ENCODE measurements at regions not wholly inside any gene's neighbourhood (a gene's known extent, or its start where the extent isn't known, plus 50 kb on each side); places are given as distances from the start of the nearest gene placed in this dataset.

DNA sequence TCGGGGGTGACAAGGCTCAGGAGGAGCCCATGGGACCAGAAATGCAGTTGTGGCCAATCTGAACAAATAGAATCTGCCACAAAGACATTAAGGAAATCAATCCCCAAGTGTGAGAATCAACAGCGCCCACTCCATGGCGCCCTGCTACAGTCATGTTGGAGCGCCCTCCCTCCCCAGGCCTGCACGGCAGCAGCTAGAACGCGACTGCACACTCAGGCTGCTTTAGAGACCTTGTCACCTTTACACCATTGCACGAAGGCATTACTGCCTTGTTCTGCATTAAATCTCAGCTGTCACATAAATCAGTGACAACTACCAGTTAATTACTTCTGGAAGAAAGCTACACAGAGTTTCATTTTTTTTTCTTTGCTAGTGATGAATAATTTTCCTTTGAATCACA is 98.7 kb upstream of the SPIN1 start:
- no peak for TF ChIP-seq POLR2A (IDR thresholded peaks at IDR 0.05)
- TF ChIP-seq, protein P1, sequence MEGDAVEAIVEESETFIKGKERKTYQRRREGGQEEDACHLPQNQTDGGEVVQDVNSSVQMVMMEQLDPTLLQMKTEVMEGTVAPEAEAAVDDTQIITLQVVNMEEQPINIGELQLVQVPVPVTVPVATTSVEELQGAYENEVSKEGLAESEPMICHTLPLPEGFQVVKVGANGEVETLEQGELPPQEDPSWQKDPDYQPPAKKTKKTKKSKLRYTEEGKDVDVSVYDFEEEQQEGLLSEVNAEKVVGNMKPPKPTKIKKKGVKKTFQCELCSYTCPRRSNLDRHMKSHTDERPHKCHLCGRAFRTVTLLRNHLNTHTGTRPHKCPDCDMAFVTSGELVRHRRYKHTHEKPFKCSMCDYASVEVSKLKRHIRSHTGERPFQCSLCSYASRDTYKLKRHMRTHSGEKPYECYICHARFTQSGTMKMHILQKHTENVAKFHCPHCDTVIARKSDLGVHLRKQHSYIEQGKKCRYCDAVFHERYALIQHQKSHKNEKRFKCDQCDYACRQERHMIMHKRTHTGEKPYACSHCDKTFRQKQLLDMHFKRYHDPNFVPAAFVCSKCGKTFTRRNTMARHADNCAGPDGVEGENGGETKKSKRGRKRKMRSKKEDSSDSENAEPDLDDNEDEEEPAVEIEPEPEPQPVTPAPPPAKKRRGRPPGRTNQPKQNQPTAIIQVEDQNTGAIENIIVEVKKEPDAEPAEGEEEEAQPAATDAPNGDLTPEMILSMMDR (IDR thresholded peaks at IDR 0.05): no peak
